Transverse colon (tissue), 4 donors: ENCODE measurements at regions not wholly inside any gene's neighbourhood (a gene's known extent, or its start where the extent isn't known, plus 50 kb on each side); places are given as distances from the start of the nearest gene placed in this dataset.

ENCODE experiments used
- CTCF ChIP-seq, 5 experiments: fragments of 200-600 bp in 3 of 5; fragments of 450-650 bp in 2 of 5; sonication (generic) in 3 of 5; IDR thresholded peaks; 1 replicate in 2 of 5; 2 replicates in 3 of 5; pipeline ENCODE4 v1.5.1; 2016 to 2017; ENCODE audit warnings: antibody characterized with exemption in 5 of 5, inconsistent platforms in 3 of 5, mild to moderate bottlenecking in 2 of 5, moderate library complexity in 1 of 5
- POLR2A ChIP-seq: fragments of 450-650 bp; IDR thresholded peaks from one replicate; pipeline ENCODE4 v1.6.1; 2016; ENCODE audit warnings: antibody characterized with exemption, mild to moderate bottlenecking, moderate library complexity
- POLR2AphosphoS5 ChIP-seq, 3 donors: sonication (generic); formaldehyde crosslinking; IDR thresholded peaks; one replicate each; pipeline ENCODE4 v1.6.1; 2016; ENCODE audit warnings: antibody characterized with exemption in 3 of 3

GRCh38 chr4:92235731-92236130 is 68.0 kb upstream of the GRID2 start:
- TF ChIP-seq POLR2AphosphoS5 (IDR thresholded peaks at IDR 0.05), result no peak
- TF ChIP-seq CTCF (IDR thresholded peaks at IDR 0.05), result no peak
- TF ChIP-seq POLR2A, result no peak
